A673 (cell line): ENCODE measurements at regions not wholly inside any gene's neighbourhood (a gene's known extent, or its start where the extent isn't known, plus 50 kb on each side); places are given as distances from the start of the nearest gene placed in this dataset.

Experiments
- EZH2 ChIP-seq: fragments of 200-600 bp; sonication (generic); IDR thresholded peaks from 2 replicates; pipeline ENCODE4 v1.6.1; 2017; ENCODE audit warnings: borderline replicate concordance, low read depth, mild to moderate bottlenecking, mixed read lengths, antibody characterized with exemption, low read length; ENCODE audit not compliant: poor library complexity, severe bottlenecking
- TF ChIP-seq, protein P1 (sequence below): fragments of 300-800, 200-600 bp; sonication (generic); conservative IDR thresholded peaks from 2 replicates; pipeline ENCODE4 v1.5.1; 2017; ENCODE audit warnings: low read depth, mild to moderate bottlenecking, antibody characterized with exemption, low read length, moderate library complexity, mixed read lengths

GRCh38 chr17:69962436-69962995 lies 112.5 kb upstream of the KCNJ16 start:
- TF ChIP-seq, protein P1, sequence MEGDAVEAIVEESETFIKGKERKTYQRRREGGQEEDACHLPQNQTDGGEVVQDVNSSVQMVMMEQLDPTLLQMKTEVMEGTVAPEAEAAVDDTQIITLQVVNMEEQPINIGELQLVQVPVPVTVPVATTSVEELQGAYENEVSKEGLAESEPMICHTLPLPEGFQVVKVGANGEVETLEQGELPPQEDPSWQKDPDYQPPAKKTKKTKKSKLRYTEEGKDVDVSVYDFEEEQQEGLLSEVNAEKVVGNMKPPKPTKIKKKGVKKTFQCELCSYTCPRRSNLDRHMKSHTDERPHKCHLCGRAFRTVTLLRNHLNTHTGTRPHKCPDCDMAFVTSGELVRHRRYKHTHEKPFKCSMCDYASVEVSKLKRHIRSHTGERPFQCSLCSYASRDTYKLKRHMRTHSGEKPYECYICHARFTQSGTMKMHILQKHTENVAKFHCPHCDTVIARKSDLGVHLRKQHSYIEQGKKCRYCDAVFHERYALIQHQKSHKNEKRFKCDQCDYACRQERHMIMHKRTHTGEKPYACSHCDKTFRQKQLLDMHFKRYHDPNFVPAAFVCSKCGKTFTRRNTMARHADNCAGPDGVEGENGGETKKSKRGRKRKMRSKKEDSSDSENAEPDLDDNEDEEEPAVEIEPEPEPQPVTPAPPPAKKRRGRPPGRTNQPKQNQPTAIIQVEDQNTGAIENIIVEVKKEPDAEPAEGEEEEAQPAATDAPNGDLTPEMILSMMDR: no peak
- no peak for TF ChIP-seq EZH2
